Keratinocyte (primary cell): ENCODE measurements at regions not wholly inside any gene's neighbourhood (a gene's known extent, or its start where the extent isn't known, plus 50 kb on each side); places are given as distances from the start of the nearest gene placed in this dataset.

Experiments used
- DNase-seq: peaks from one replicate; pipeline ENCODE4 v3.0.0-alpha.2; 2011; ENCODE audit warnings: low read depth, missing footprints, low spot score
- FAIRE-seq: peaks from 2 replicates; lab custom pipeline; 2011; peaks lifted over from hg19 to GRCh38; lab: Jason Lieb, UNC
- H2AFZ ChIP-seq: 2 replicates; pipeline ENCODE4 v1.6.0; 2012; ENCODE audit warnings: low read length, control low read depth, inconsistent platforms; ENCODE audit not compliant: control insufficient read depth
- H3K27ac ChIP-seq: 2 replicates; pipeline ENCODE4 v1.5.1; 2011; ENCODE audit warnings: low read length; ENCODE audit not compliant: control insufficient read depth, insufficient read depth
- H3K27me3 ChIP-seq: 3 replicates; pipeline ENCODE4 v1.6.0; 2011; ENCODE audit warnings: low read length; ENCODE audit not compliant: control insufficient read depth, insufficient read depth; ENCODE audit errors: extremely low read depth
- H3K36me3 ChIP-seq, 2 experiments: 2 replicates in 1 of 2; 3 replicates in 1 of 2; pipeline ENCODE4 v1.5.1; 2011; ENCODE audit warnings: low read length in 2 of 2, mild to moderate bottlenecking in 1 of 2; ENCODE audit not compliant: control insufficient read depth in 2 of 2, insufficient read depth in 2 of 2; ENCODE audit errors: extremely low read depth in 1 of 2
- H3K4me1 ChIP-seq: 3 replicates; pipeline ENCODE4 v1.5.1; 2011; ENCODE audit warnings: low read length; ENCODE audit not compliant: control insufficient read depth, insufficient read depth; ENCODE audit errors: extremely low read depth
- H3K4me2 ChIP-seq: 3 replicates; pipeline ENCODE4 v1.6.0; 2011; ENCODE audit warnings: low read depth, low read length; ENCODE audit not compliant: control insufficient read depth, insufficient read depth; ENCODE audit errors: extremely low read depth
- H3K4me3 ChIP-seq, 3 experiments: fragments of 200-600 bp in 1 of 3; sonication (generic) in 1 of 3; 2 replicates in 2 of 3; 3 replicates in 1 of 3; pipeline ENCODE4 v1.5.1; 2011 to 2016; ENCODE audit warnings: low read length in 3 of 3, mild to moderate bottlenecking in 3 of 3, control low read depth in 2 of 3, inconsistent platforms in 1 of 3, low read depth in 1 of 3, mixed read lengths in 1 of 3, mixed run types in 1 of 3, moderate library complexity in 1 of 3; ENCODE audit not compliant: control insufficient read depth in 2 of 3, insufficient read depth in 2 of 3; ENCODE audit errors: extremely low read depth in 1 of 3
- H3K79me2 ChIP-seq: 2 replicates; pipeline ENCODE4 v1.6.0; 2012; ENCODE audit warnings: low read length; ENCODE audit not compliant: control insufficient read depth, insufficient read depth
- H3K9ac ChIP-seq: 3 replicates; pipeline ENCODE4 v1.6.0; 2011; ENCODE audit warnings: low read length; ENCODE audit not compliant: control insufficient read depth, insufficient read depth; ENCODE audit errors: extremely low read depth
- H3K9me1 ChIP-seq: 3 replicates; pipeline ENCODE4 v1.6.0; 2011; ENCODE audit warnings: low read length; ENCODE audit not compliant: control insufficient read depth, insufficient read depth; ENCODE audit errors: extremely low read depth
- H3K9me3 ChIP-seq: 2 replicates; pipeline ENCODE4 v1.5.1; 2012; ENCODE audit warnings: low read depth, low read length; ENCODE audit not compliant: control insufficient read depth
- H4K20me1 ChIP-seq: 3 replicates; pipeline ENCODE4 v1.6.0; 2011; ENCODE audit warnings: low read length; ENCODE audit not compliant: control insufficient read depth, insufficient read depth; ENCODE audit errors: extremely low read depth
- CTCF ChIP-seq, 3 experiments: IDR thresholded peaks in 1 of 3; conservative IDR thresholded peaks in 1 of 3; optimal IDR thresholded peaks in 1 of 3; 2 replicates in 2 of 3; 3 replicates in 1 of 3; pipeline versions ENCODE3 to v1.5.1; 2011; ENCODE audit warnings: low read length in 3 of 3, mild to moderate bottlenecking in 3 of 3, moderate library complexity in 2 of 3, control low read depth in 1 of 3, inconsistent platforms in 1 of 3; ENCODE audit not compliant: insufficient read depth in 2 of 3; ENCODE audit errors: extremely low read depth in 1 of 3
- EZH2 ChIP-seq: IDR thresholded peaks from one replicate; pipeline ENCODE4 v1.6.1; 2012; ENCODE audit warnings: inconsistent platforms, mild to moderate bottlenecking, low read length, moderate library complexity
- dilution Hi-C: fragments of 300-500 bp; cut with MboI; formaldehyde crosslinking; loops from one replicate; pipeline ENCODE4 v1.7.0; 2020; ENCODE audit warnings: low sequenced_read_pairs; ENCODE audit not compliant: extremely low pct_ligation_motif_present

DNA sequence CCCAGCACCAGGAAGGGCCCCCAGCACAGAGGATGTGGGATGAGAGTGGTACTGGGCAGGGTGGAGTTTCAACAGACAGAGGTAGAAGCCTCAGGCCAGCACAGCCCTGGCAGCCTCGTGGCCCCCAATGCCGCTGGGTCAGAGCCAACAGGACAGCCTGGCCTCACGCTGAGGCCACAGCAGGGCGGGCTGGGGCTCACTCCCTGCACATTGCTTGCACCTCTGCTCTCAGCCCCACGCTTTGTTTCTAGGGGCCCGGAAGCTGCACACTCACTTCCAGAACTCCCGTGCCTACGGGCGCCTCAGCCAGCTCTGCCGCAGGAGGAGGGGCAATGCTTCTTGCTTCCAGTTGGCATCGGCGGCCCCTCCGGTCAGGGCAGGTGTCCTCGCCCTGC, 72.9 kb downstream of the SIK1 start:
- no peak for DNase-seq
- Histone ChIP-seq H3K4me3 (no peak overlapping the region), H3K9me3 (no peaks in the 10 kb centered on the region), H3K9ac (no peak overlapping the region), H4K20me1 (no peaks in the 10 kb centered on the region), H3K27ac (no peak overlapping the region), H3K9me1 (no peaks in the 10 kb centered on the region), H3K4me2 (peak overlapping the region; percentile 32), H3K4me1 (peaks cover 18% of the 10 kb centered on the region), H2AFZ (peak overlapping the region; percentile 75), H3K36me3 (no peaks in the 10 kb centered on the region), H3K79me2 (no peaks in the 10 kb centered on the region), H3K27me3 (no peaks in the 10 kb centered on the region)
- TF ChIP-seq EZH2 = no peak
- TF ChIP-seq CTCF (optimal IDR thresholded peaks at IDR 0.05 in 1 of 3, IDR thresholded peaks at IDR 0.05 in 1 of 3, conservative IDR thresholded peaks at IDR 0.05 in 1 of 3; ENCODE audit: extremely low read depth in 1 of 3, insufficient read depth in 2 of 3, low read length in 3 of 3) = no peak
- dilution Hi-C loops = no loop called here
- no peak for FAIRE-seq

GRCh38 chr21:43353282-43354025, 73.5 kb downstream of the SIK1 start:
- H3K4me1 ChIP-seq = peaks cover 23% of the 10 kb centered on the region
- peak overlapping the region; percentile 75 for H2AFZ ChIP-seq
- no peak overlapping the region for H3K9ac ChIP-seq
- H3K36me3 ChIP-seq = no peaks in the 10 kb centered on the region
- H3K79me2 ChIP-seq = no peaks in the 10 kb centered on the region
- H4K20me1 ChIP-seq = no peaks in the 10 kb centered on the region
- H3K27ac ChIP-seq = no peak overlapping the region
- DNase-seq (no peak), FAIRE-seq (no peak)
- dilution Hi-C loops = no loop called here
- H3K27me3 ChIP-seq = no peaks in the 10 kb centered on the region
- peak overlapping the region; percentile 32 for H3K4me2 ChIP-seq
- H3K9me3 ChIP-seq = no peaks in the 10 kb centered on the region
- H3K9me1 ChIP-seq = no peaks in the 10 kb centered on the region
- TF ChIP-seq EZH2 = no peak
- TF ChIP-seq CTCF (optimal IDR thresholded peaks at IDR 0.05 in 1 of 3, IDR thresholded peaks at IDR 0.05 in 1 of 3, conservative IDR thresholded peaks at IDR 0.05 in 1 of 3; ENCODE audit: extremely low read depth in 1 of 3, insufficient read depth in 2 of 3, low read length in 3 of 3) = no peak
- no peak overlapping the region for H3K4me3 ChIP-seq
